Esophagus muscularis mucosa (tissue), 4 donors: ENCODE measurements at regions not wholly inside any gene's neighbourhood (a gene's known extent, or its start where the extent isn't known, plus 50 kb on each side); places are given as distances from the start of the nearest gene placed in this dataset.

Experiments used
- DNase-seq: peaks from one replicate; pipeline ENCODE4 v3.0.0-alpha.2; 2017; ENCODE audit errors: extremely low spot score
- H3K27ac ChIP-seq, 4 donors: fragments of 200-600 bp; sonication (generic); replicated peaks in 1 of 4; 1 replicate in 3 of 4; 2 replicates in 1 of 4; pipeline ENCODE4 v1.5.1; 2016 to 2019; ENCODE audit warnings: mild to moderate bottlenecking in 1 of 4
- H3K27me3 ChIP-seq, 4 donors: fragments of 200-600 bp; sonication (generic); one replicate each; pipeline versions ENCODE4 v1.5.1 to v1.6.0; 2016 to 2019
- H3K36me3 ChIP-seq, 4 donors: fragments of 200-600 bp; sonication (generic); one replicate each; pipeline ENCODE4 v1.5.1; 2016 to 2019
- H3K4me1 ChIP-seq, 4 donors: fragments of 200-600 bp; sonication (generic); one replicate each; pipeline ENCODE4 v1.5.1; 2016 to 2019
- H3K4me3 ChIP-seq, 4 donors: fragments of 200-600 bp; sonication (generic); 1 replicate in 2 of 4; 2 replicates in 2 of 4; pipeline ENCODE4 v1.5.1; 2016 to 2019; ENCODE audit warnings: mild to moderate bottlenecking in 4 of 4, moderate library complexity in 1 of 4
- H3K9me3 ChIP-seq, 4 donors: fragments of 200-600 bp; sonication (generic); 1 replicate in 3 of 4; 2 replicates in 1 of 4; pipeline ENCODE4 v1.5.1; 2016 to 2019
- CTCF ChIP-seq, 3 experiments: fragments of 200-600 bp in 2 of 3; fragments of 450-650 bp in 1 of 3; sonication (generic) in 2 of 3; IDR thresholded peaks; one replicate each; pipeline ENCODE4 v1.5.1; 2017 to 2019; ENCODE audit warnings: antibody characterized with exemption in 3 of 3, mild to moderate bottlenecking in 2 of 3, moderate library complexity in 1 of 3
- EP300 ChIP-seq: sonication (generic); formaldehyde crosslinking; IDR thresholded peaks from one replicate; pipeline ENCODE4 v1.6.1; 2017; ENCODE audit warnings: antibody characterized with exemption
- POLR2A ChIP-seq: fragments of 450-650 bp; IDR thresholded peaks from one replicate; pipeline ENCODE4 v1.6.1; 2017; ENCODE audit warnings: antibody characterized with exemption, moderate library complexity, mild to moderate bottlenecking, low read depth
- POLR2AphosphoS5 ChIP-seq, 2 donors: sonication (generic); formaldehyde crosslinking; IDR thresholded peaks; one replicate each; pipeline ENCODE4 v1.6.1; 2017; ENCODE audit warnings: antibody characterized with exemption in 2 of 2
- WGBS: methylation state at CpG from one replicate; pipeline ENCODE4 v1.1.5; 2018; 5-methylcytosine and 5-hydroxymethylcytosine counted together
- intact Hi-C: fragments of 100-400 bp; cut with DNase I; formaldehyde crosslinking; loops from one replicate; pipeline ENCODE4 v1.15.1; 2023

- H3K4me3 ChIP-seq: no peak overlapping the region
- no peaks in the 10 kb centered on the region for H3K9me3 ChIP-seq
- H3K4me1 ChIP-seq: peaks cover 0 to 12% (median 2%) of the 10 kb centered on the region in 4 donors
- no peaks in the 10 kb centered on the region for H3K27me3 ChIP-seq
- no peaks in the 10 kb centered on the region for H3K36me3 ChIP-seq
- DNase-seq: no peak
- intact Hi-C loops: no loop called here
- TF ChIP-seq EP300 (no peak), POLR2A (no peak), CTCF (IDR thresholded peaks at IDR 0.05) (no peak), POLR2AphosphoS5 (IDR thresholded peaks at IDR 0.05) (no peak)
- no peak overlapping the region for H3K27ac ChIP-seq
Measured at GRCh38 chr5:67510204-67510603, 313.6 kb upstream of the CD180 start.

- Histone ChIP-seq H3K27ac (no peak overlapping the region), H3K9me3 (no peaks in the 10 kb centered on the region), H3K27me3 (no peaks in the 10 kb centered on the region), H3K4me3 (no peak overlapping the region), H3K36me3 (no peaks in the 10 kb centered on the region), H3K4me1 (peaks cover 0 to 12% (median 2%) of the 10 kb centered on the region in 4 donors)
- DNase-seq: no peak
- no peak for TF ChIP-seq POLR2A
- WGBS: 72% methylated on average over 5 of the region's 5 CpGs
- intact Hi-C loops: no loop called here
Measured at GRCh38 chr5:67509402-67510186, 313.0 kb upstream of the CD180 start.

- Histone ChIP-seq H3K9me3 (no peaks in the 10 kb centered on the region), H3K4me1 (peaks cover 0 to 6% (median 0%) of the 10 kb centered on the region in 4 donors), H3K4me3 (no peak overlapping the region), H3K27me3 (no peaks in the 10 kb centered on the region), H3K36me3 (no peaks in the 10 kb centered on the region), H3K27ac (no peak overlapping the region)
- no peak for DNase-seq
- 60% methylated on average over 2 of the region's 2 CpGs for WGBS
- intact Hi-C loops: no loop called here
- TF ChIP-seq CTCF (IDR thresholded peaks at IDR 0.05): no peak
Measured at GRCh38 chr5:67506241-67506640, 309.6 kb upstream of the CD180 start.

GRCh38 chr5:67502951-67503350, 306.4 kb upstream of the CD180 start:
- H3K4me1 ChIP-seq: peaks cover 0 to 6% (median 0%) of the 10 kb centered on the region in 4 donors
- no peak overlapping the region for H3K4me3 ChIP-seq
- 94% methylated on average over 1 of the region's 1 CpG for WGBS
- H3K27ac ChIP-seq: no peak overlapping the region
- H3K9me3 ChIP-seq: peaks cover 0 to 4% (median 2%) of the 10 kb centered on the region in 4 donors
- H3K27me3 ChIP-seq: no peaks in the 10 kb centered on the region
- intact Hi-C loops: no loop called here
- no peaks in the 10 kb centered on the region for H3K36me3 ChIP-seq
- no peak for TF ChIP-seq POLR2AphosphoS5 (IDR thresholded peaks at IDR 0.05)
- TF ChIP-seq CTCF (IDR thresholded peaks at IDR 0.05): no peak
- DNase-seq: no peak

- H3K9me3 ChIP-seq: peaks cover 0 to 4% (median 2%) of the 10 kb centered on the region in 4 donors
- H3K27ac ChIP-seq: peak overlapping the region in 2 of 4 donors; percentile 17 to 56
- H3K36me3 ChIP-seq: no peaks in the 10 kb centered on the region
- no peak for DNase-seq
- TF ChIP-seq CTCF (IDR thresholded peaks at IDR 0.05): no peak
- TF ChIP-seq EP300: no peak
- TF ChIP-seq POLR2AphosphoS5 (IDR thresholded peaks at IDR 0.05): no peak
- no peak for TF ChIP-seq POLR2A
- intact Hi-C loops: loop anchor here (10.0 kb wide), 1 partner anchor 251 kb away; no protein-coding TSS in a partner anchor
- H3K4me1 ChIP-seq: peaks cover 9 to 52% (median 35%) of the 10 kb centered on the region in 4 donors
- H3K27me3 ChIP-seq: no peaks in the 10 kb centered on the region
- WGBS: 83% methylated on average over 1 of the region's 1 CpG
- H3K4me3 ChIP-seq: no peak overlapping the region
Measured at GRCh38 chr5:67496051-67496450, 299.5 kb upstream of the CD180 start.
